ENCODE measurements at regions not wholly inside any gene's neighbourhood (a gene's known extent, or its start where the extent isn't known, plus 50 kb on each side); places are given as distances from the start of the nearest gene placed in this dataset.
A peak's percentile ranks its signal among the peaks of the same experiment; 100 is the strongest.

DNA sequence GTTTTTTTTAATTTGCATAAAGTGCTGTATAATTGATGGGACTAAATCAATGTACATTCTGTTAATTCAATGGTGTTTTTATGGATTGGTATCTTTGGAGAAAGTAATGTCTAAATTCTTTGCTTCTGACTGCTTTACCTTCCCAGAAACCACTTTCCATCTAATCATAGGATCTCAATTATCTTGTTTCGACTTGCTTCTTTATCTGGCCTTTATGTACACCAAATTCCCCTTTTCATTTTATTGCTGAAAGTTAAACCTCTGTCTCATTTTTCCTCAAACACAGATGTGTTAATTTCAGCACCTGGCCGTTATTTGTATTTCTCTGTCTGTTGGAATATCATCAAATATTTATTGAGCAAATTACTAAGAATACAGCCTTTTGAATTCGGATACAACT, 287.3 kb upstream of the GBE1 start:
- Histone ChIP-seq H3K36me3 (ENCODE audit: control insufficient read depth in 2 of 3, insufficient read depth in 3 of 3, low read length in 3 of 3) (no peaks in the 10 kb centered on the region), H3K27me3 (ENCODE audit: control insufficient read depth, insufficient read depth, low read length) (no peaks in the 10 kb centered on the region), H3K4me1 (ENCODE audit: control insufficient read depth in 2 of 3, insufficient read depth in 2 of 3, low read depth in 1 of 3, low read length in 3 of 3) (no peaks in the 10 kb centered on the region), H3K9ac (ENCODE audit: low read length in 3 of 3) (no peak overlapping the region), H3K4me3 (ENCODE audit: low read length in 3 of 3) (no peak overlapping the region), H3K9me3 (ENCODE audit: control insufficient read depth in 2 of 3, insufficient read depth in 1 of 3, low read length in 3 of 3) (no peaks in the 10 kb centered on the region), H3K27ac (ENCODE audit: low read depth in 2 of 2, low read length in 2 of 2) (no peak overlapping the region)
- DNase-seq: no peak
- intact Hi-C loops (cut with DNase I): no loop called here
- no peak for FAIRE-seq
- TF ChIP-seq, protein P1, sequence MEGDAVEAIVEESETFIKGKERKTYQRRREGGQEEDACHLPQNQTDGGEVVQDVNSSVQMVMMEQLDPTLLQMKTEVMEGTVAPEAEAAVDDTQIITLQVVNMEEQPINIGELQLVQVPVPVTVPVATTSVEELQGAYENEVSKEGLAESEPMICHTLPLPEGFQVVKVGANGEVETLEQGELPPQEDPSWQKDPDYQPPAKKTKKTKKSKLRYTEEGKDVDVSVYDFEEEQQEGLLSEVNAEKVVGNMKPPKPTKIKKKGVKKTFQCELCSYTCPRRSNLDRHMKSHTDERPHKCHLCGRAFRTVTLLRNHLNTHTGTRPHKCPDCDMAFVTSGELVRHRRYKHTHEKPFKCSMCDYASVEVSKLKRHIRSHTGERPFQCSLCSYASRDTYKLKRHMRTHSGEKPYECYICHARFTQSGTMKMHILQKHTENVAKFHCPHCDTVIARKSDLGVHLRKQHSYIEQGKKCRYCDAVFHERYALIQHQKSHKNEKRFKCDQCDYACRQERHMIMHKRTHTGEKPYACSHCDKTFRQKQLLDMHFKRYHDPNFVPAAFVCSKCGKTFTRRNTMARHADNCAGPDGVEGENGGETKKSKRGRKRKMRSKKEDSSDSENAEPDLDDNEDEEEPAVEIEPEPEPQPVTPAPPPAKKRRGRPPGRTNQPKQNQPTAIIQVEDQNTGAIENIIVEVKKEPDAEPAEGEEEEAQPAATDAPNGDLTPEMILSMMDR (IDR thresholded peaks at IDR 0.05; ENCODE audit: borderline replicate concordance, extremely low read depth, insufficient read depth): no peak

DNA sequence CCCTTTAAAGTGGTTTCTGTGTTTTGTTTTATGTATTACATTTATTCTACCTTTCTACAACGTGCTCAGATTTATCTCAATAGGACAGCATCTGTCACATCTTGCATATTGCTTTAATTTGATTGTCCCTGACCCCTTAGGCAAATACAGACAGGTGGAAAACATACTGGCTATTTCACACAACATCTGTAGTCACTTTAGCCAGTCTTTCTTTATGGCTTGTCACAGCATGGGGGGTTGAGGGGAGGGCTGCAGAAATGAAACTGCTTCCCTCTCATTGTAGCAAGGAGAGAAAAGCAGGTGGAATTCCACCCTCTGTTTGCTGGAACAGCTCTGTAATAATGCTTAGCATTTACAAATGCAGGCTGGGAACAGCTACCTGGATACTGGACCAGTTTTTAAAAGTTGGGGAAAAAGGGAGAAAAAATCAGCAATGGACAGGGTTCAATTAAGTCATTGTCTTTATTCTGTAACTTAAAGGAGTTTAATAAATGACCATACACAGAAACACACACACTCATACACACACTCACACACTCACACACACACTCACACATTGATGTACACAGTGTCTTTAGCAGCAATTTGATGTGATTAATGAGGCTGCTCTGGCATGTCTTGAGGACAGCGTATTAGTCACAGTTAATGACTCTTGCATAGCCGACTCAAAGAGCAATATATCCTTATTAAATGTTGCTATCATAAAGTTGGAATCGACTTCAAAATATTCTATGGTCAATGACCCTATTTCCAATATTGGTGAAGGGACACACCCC, 283.7 kb upstream of the GBE1 start:
- H3K9me3 ChIP-seq (ENCODE audit: control insufficient read depth in 2 of 3, insufficient read depth in 1 of 3, low read length in 3 of 3): no peaks in the 10 kb centered on the region
- no peak overlapping the region for H3K4me3 ChIP-seq (ENCODE audit: low read length in 3 of 3)
- TF ChIP-seq, protein P1 (IDR thresholded peaks at IDR 0.05; ENCODE audit: borderline replicate concordance, extremely low read depth, insufficient read depth): no peak
- H3K36me3 ChIP-seq (ENCODE audit: control insufficient read depth in 2 of 3, insufficient read depth in 3 of 3, low read length in 3 of 3): no peaks in the 10 kb centered on the region
- intact Hi-C loops (cut with DNase I): no loop called here
- no peaks in the 10 kb centered on the region for H3K4me1 ChIP-seq (ENCODE audit: control insufficient read depth in 2 of 3, insufficient read depth in 2 of 3, low read depth in 1 of 3, low read length in 3 of 3)
- FAIRE-seq (no peak), DNase-seq (peak in 3 of 5 donors; percentile 20 to 66 (median 64))
- H3K9ac ChIP-seq (ENCODE audit: low read length in 3 of 3): no peak overlapping the region
- no peaks in the 10 kb centered on the region for H3K27me3 ChIP-seq (ENCODE audit: control insufficient read depth, insufficient read depth, low read length)
- no peak overlapping the region for H3K27ac ChIP-seq (ENCODE audit: low read depth in 2 of 2, low read length in 2 of 2)

DNA sequence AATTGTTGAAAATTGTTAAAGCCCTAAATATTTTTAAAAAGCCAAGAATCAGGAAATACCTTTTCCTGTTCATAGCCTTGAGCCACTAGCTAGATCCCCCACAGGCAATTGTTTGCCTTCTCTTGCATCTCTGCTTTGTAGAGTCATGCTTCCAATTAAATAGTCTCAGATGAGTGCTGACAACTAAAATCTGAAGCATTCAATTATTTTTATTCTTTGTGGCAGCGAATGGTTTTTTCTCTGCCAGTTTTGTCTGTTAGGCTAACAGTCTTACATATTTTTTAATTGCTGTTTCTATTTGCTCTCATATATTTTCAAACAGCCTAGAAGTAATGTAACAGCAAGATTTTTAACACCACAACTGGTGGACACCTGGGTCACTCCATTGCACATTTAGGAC, 277.1 kb upstream of the GBE1 start:
- H3K4me3 ChIP-seq (ENCODE audit: low read length in 3 of 3): no peak overlapping the region
- H3K27ac ChIP-seq (ENCODE audit: low read depth in 2 of 2, low read length in 2 of 2): no peak overlapping the region
- H3K4me1 ChIP-seq (ENCODE audit: control insufficient read depth in 2 of 3, insufficient read depth in 2 of 3, low read depth in 1 of 3, low read length in 3 of 3): no peaks in the 10 kb centered on the region
- H3K36me3 ChIP-seq (ENCODE audit: control insufficient read depth in 2 of 3, insufficient read depth in 3 of 3, low read length in 3 of 3): no peaks in the 10 kb centered on the region
- no peaks in the 10 kb centered on the region for H3K9me3 ChIP-seq (ENCODE audit: control insufficient read depth in 2 of 3, insufficient read depth in 1 of 3, low read length in 3 of 3)
- FAIRE-seq (no peak), DNase-seq (no peak)
- H3K27me3 ChIP-seq (ENCODE audit: control insufficient read depth, insufficient read depth, low read length): no peaks in the 10 kb centered on the region
- TF ChIP-seq, protein P1 (IDR thresholded peaks at IDR 0.05; ENCODE audit: borderline replicate concordance, extremely low read depth, insufficient read depth): no peak
- intact Hi-C loops (cut with DNase I): no loop called here
- no peak overlapping the region for H3K9ac ChIP-seq (ENCODE audit: low read length in 3 of 3)
